ENCODE measurements at regions not wholly inside any gene's neighbourhood (a gene's known extent, or its start where the extent isn't known, plus 50 kb on each side); places are given as distances from the start of the nearest gene placed in this dataset.

DNA sequence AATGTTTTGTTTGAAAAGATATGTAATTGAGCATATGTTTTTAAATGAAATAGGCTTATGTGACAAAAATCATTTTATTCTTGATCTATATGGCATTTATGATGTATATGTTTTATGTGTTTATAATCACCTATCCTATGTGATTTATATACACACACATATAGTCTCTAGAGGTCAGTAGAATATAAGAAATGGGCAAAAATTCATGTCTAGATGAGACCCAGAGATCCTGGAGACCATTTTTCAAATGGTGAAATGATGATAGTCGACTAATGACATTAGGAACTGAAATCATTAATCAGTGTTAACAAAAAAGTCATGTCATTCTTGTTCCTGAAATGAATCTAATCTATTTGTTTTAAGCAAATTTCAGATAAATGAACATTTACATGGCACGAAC is 709.2 kb upstream of the WWC1 start:
- H3K4me1 ChIP-seq (replicated peaks in 1 of 2), result no peaks in the 10 kb centered on the region
- H3K4me3 ChIP-seq, result no peak overlapping the region
- H3K27ac ChIP-seq, result no peak overlapping the region
- no peaks in the 10 kb centered on the region for H3K36me3 ChIP-seq (replicated peaks in 1 of 2)
- no peaks in the 10 kb centered on the region for H3K9me3 ChIP-seq (replicated peaks in 1 of 3)
- no peak for DNase-seq
- TF ChIP-seq, protein P1, sequence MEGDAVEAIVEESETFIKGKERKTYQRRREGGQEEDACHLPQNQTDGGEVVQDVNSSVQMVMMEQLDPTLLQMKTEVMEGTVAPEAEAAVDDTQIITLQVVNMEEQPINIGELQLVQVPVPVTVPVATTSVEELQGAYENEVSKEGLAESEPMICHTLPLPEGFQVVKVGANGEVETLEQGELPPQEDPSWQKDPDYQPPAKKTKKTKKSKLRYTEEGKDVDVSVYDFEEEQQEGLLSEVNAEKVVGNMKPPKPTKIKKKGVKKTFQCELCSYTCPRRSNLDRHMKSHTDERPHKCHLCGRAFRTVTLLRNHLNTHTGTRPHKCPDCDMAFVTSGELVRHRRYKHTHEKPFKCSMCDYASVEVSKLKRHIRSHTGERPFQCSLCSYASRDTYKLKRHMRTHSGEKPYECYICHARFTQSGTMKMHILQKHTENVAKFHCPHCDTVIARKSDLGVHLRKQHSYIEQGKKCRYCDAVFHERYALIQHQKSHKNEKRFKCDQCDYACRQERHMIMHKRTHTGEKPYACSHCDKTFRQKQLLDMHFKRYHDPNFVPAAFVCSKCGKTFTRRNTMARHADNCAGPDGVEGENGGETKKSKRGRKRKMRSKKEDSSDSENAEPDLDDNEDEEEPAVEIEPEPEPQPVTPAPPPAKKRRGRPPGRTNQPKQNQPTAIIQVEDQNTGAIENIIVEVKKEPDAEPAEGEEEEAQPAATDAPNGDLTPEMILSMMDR (IDR thresholded peaks at IDR 0.05), result no peak
- TF ChIP-seq POLR2A (IDR thresholded peaks at IDR 0.05), result no peak
- H3K27me3 ChIP-seq, result peaks cover 9% of the 10 kb centered on the region
- 57 to 69% (median 62%) methylated on average over 2 of the region's 2 CpGs for WGBS, 4 donors
- intact Hi-C loops (cut with DNase I), result no loop called here

DNA sequence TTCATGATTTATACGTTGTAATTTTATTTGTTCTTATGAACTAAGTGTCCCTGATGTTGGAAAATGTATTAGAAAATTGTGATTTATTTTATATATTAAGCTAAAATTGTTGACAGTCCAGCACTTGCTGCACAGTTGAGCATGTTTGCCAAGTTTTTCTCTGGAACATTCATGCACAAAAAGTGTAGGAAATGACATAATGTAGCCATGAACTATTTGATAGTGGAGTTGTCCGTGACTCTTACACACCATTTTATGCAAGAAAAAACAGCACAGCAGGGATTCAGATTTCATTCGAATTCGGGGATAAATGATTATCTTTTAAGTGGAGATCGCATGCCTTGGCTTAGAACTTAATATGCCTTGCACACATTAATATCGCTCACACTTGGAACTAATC is 708.6 kb upstream of the WWC1 start:
- intact Hi-C loops (cut with DNase I), result no loop called here
- no peaks in the 10 kb centered on the region for H3K4me1 ChIP-seq (replicated peaks in 1 of 2)
- H3K27ac ChIP-seq, result no peak overlapping the region
- no peak for TF ChIP-seq POLR2A (IDR thresholded peaks at IDR 0.05)
- TF ChIP-seq, protein P1 (IDR thresholded peaks at IDR 0.05), result no peak
- H3K36me3 ChIP-seq (replicated peaks in 1 of 2), result no peaks in the 10 kb centered on the region
- 43 to 56% (median 46%) methylated on average over 6 of the region's 6 CpGs for WGBS, 4 donors
- H3K4me3 ChIP-seq, result no peak overlapping the region
- peaks cover 4% of the 10 kb centered on the region for H3K27me3 ChIP-seq
- no peak for DNase-seq
- H3K9me3 ChIP-seq (replicated peaks in 1 of 3), result no peaks in the 10 kb centered on the region

DNA sequence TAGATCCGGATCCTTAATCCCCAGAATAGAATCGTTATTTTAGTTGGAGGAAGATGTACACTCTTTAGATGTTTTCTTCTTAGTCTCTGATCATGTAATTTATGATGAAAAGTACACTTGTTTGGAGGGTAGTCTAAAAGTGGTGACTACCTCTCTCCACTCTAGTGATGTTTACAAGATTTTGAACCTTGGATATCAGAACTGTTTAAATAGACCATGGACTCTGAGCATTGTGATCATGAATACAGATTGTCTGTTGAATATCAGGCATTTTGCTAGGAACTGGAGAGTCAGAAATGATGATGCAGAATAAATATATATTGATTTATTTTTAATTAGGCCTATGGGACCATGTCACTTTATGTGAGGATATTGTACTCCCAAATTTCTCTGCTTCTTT is 706.3 kb upstream of the WWC1 start:
- TF ChIP-seq, protein P1 (IDR thresholded peaks at IDR 0.05), result no peak
- TF ChIP-seq POLR2A (IDR thresholded peaks at IDR 0.05), result no peak
- Histone ChIP-seq H3K27me3 (no peaks in the 10 kb centered on the region), H3K4me3 (no peak overlapping the region), H3K4me1 (replicated peaks in 1 of 2) (no peaks in the 10 kb centered on the region), H3K9me3 (replicated peaks in 1 of 3) (no peaks in the 10 kb centered on the region), H3K27ac (no peak overlapping the region), H3K36me3 (replicated peaks in 1 of 2) (no peaks in the 10 kb centered on the region)
- DNase-seq, result no peak
- intact Hi-C loops (cut with DNase I), result no loop called here
- 83 to 88% (median 85%) methylated on average over 2 of the region's 2 CpGs for WGBS, 4 donors

DNA sequence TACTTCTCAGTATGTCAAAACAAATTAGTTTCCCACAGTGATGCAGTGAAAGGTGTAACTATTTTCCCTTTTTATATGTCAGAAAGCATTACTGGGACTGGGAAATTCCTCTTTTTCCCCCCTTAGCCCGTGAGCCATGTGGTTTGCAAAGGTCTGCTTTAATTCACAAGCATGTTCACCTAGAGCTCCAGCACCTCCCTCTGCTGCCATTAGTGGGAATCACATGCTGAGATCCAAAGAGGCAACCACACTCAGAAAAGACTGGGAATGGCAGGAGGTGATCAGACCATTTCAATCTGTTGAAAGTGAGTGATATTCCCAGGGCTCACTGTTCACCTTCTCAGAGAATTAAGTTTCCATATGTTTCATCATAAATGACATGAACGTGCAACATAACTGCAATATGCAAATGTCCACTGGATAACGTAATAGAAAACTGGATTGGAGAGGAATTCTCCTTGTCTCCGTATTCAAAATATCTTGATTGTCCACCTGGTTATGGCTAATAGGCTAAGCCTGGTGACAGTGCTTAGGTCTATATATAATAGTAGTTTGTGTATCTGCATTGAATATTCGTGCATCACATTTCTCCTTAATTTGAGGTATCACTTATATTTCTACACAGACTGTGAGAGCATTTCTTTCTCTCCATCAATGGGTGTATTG is 703.5 kb upstream of the WWC1 start:
- no peak for TF ChIP-seq POLR2A (IDR thresholded peaks at IDR 0.05)
- TF ChIP-seq, protein P1 (IDR thresholded peaks at IDR 0.05), result peak in 5 of 6 experiments; percentile 7 to 30 (median 24)
- WGBS, 4 donors, result 52 to 69% (median 60%) methylated on average over 5 of the region's 5 CpGs
- intact Hi-C loops (cut with DNase I), result no loop called here

More for the DNA sequence above, 703.5 kb upstream of the WWC1 start:
- H3K9me3 ChIP-seq (replicated peaks in 1 of 3), result no peaks in the 10 kb centered on the region
- DNase-seq, result peak in 1 of 7 donors; percentile 4
- H3K36me3 ChIP-seq (replicated peaks in 1 of 2), result no peaks in the 10 kb centered on the region
- H3K27ac ChIP-seq, result no peak overlapping the region
- no peak overlapping the region for H3K4me3 ChIP-seq
- no peaks in the 10 kb centered on the region for H3K4me1 ChIP-seq (replicated peaks in 1 of 2)
- H3K27me3 ChIP-seq, result no peaks in the 10 kb centered on the region
